Endothelial cell of umbilical vein (primary cell): ENCODE measurements at regions not wholly inside any gene's neighbourhood (a gene's known extent, or its start where the extent isn't known, plus 50 kb on each side); places are given as distances from the start of the nearest gene placed in this dataset.

Experiments used
- BruUV-seq: library from RNA; stranded (reverse); fragments of 400-500 nt; replicated peaks from 2 replicates; lab custom pipeline; 2021; lab: Mats Ljungman, UMichigan
- CTCF ChIA-PET: fragments of 300-600, 350-600 bp; sonication (Branson Sonifier 250); formaldehyde crosslinking; loops from one replicate; lab custom pipeline; 2021; ENCODE audit warnings: antibody characterized with exemption, inconsistent platforms; lab: Charles Lee
- POLR2A ChIA-PET: fragments of 300-600, 350-600 bp; sonication (Branson Sonifier 250); formaldehyde crosslinking; loops from one replicate; lab custom pipeline; 2021; ENCODE audit warnings: antibody characterized with exemption, inconsistent platforms; lab: Charles Lee
- DNase-seq: peaks from one replicate; pipeline ENCODE4 v3.0.0-alpha.2; 2011; ENCODE audit warnings: low read depth, low spot score
- FAIRE-seq: peaks from 2 replicates; lab custom pipeline; 2011; peaks lifted over from hg19 to GRCh38; lab: Jason Lieb, UNC
- H2AFZ ChIP-seq: 2 replicates; pipeline ENCODE4 v1.6.0; 2012; ENCODE audit warnings: low read depth, low read length, control low read depth, inconsistent platforms
- H3K27ac ChIP-seq: 2 replicates; pipeline ENCODE4 v1.5.1; 2011; ENCODE audit warnings: low read depth, mild to moderate bottlenecking, control low read depth, low read length, moderate library complexity; ENCODE audit not compliant: insufficient read depth
- H3K27me3 ChIP-seq, 2 experiments: 2 replicates each; pipeline versions ENCODE4 v1.6.0 to v1.6.1; 2011; ENCODE audit warnings: low read length in 2 of 2, mixed read lengths in 1 of 2; ENCODE audit not compliant: control insufficient read depth in 2 of 2, insufficient read depth in 2 of 2
- H3K36me3 ChIP-seq, 2 experiments: 2 replicates in 1 of 2; 3 replicates in 1 of 2; pipeline ENCODE4 v1.5.1; 2011; ENCODE audit warnings: low read length in 2 of 2, mild to moderate bottlenecking in 1 of 2, moderate library complexity in 1 of 2; ENCODE audit not compliant: control insufficient read depth in 2 of 2, insufficient read depth in 2 of 2; ENCODE audit errors: extremely low read depth in 1 of 2
- H3K4me1 ChIP-seq: 3 replicates; pipeline ENCODE4 v1.5.1; 2011; ENCODE audit warnings: mild to moderate bottlenecking, low read length; ENCODE audit not compliant: control insufficient read depth, insufficient read depth; ENCODE audit errors: extremely low read depth
- H3K4me2 ChIP-seq: 2 replicates; pipeline ENCODE4 v1.6.1; 2011; ENCODE audit warnings: low read length, control low read depth, mixed read lengths; ENCODE audit not compliant: insufficient read depth
- H3K4me3 ChIP-seq, 3 experiments: fragments of 200-600 bp in 1 of 3; sonication (generic), shearing (Covaris generic) in 1 of 3; replicated peaks in 1 of 3; 2 replicates each; pipeline ENCODE4 v1.5.1; 2011 to 2016; ENCODE audit warnings: control low read depth in 3 of 3, low read length in 3 of 3, mild to moderate bottlenecking in 2 of 3, inconsistent platforms in 1 of 3, low read depth in 1 of 3, moderate library complexity in 1 of 3; ENCODE audit not compliant: insufficient read depth in 1 of 3
- H3K79me2 ChIP-seq: 2 replicates; pipeline ENCODE4 v1.6.0; 2012; ENCODE audit warnings: low read length, inconsistent platforms; ENCODE audit not compliant: control insufficient read depth, insufficient read depth
- H3K9ac ChIP-seq: replicated peaks from 2 replicates; pipeline ENCODE3; 2011; ENCODE audit warnings: low read length, control low read depth; ENCODE audit not compliant: insufficient read depth; ENCODE audit errors: extremely low read depth
- H3K9me1 ChIP-seq: replicated peaks from 3 replicates; pipeline ENCODE4 v1.6.0; 2011; ENCODE audit warnings: mild to moderate bottlenecking, low read length; ENCODE audit not compliant: control insufficient read depth, insufficient read depth; ENCODE audit errors: extremely low read depth
- H3K9me3 ChIP-seq: replicated peaks from 2 replicates; pipeline ENCODE4 v1.5.1; 2012; ENCODE audit warnings: low read length, inconsistent platforms; ENCODE audit not compliant: control insufficient read depth, insufficient read depth
- H4K20me1 ChIP-seq: replicated peaks from 2 replicates; pipeline ENCODE3; 2011; ENCODE audit warnings: mild to moderate bottlenecking, low read length; ENCODE audit not compliant: control insufficient read depth, insufficient read depth; ENCODE audit errors: extremely low read depth
- CTCF ChIP-seq, 2 donors: IDR thresholded peaks; 1 replicate in 1 of 2; 2 replicates in 1 of 2; pipeline ENCODE4 v1.5.1; 2011; ENCODE audit warnings: low read length in 2 of 2, mild to moderate bottlenecking in 2 of 2, moderate library complexity in 2 of 2, control low read depth in 1 of 2, inconsistent platforms in 1 of 2, low read depth in 1 of 2; ENCODE audit not compliant: insufficient read depth in 1 of 2; ENCODE audit errors: extremely low read depth in 1 of 2
- FOS ChIP-seq: IDR thresholded peaks from 2 replicates; pipeline ENCODE4 v1.6.1; 2011; ENCODE audit warnings: mild to moderate bottlenecking, low read length, moderate library complexity, borderline replicate concordance; ENCODE audit not compliant: insufficient read depth
- GATA2 ChIP-seq: IDR thresholded peaks from 2 replicates; pipeline ENCODE4 v1.7.0; 2011; ENCODE audit warnings: low read depth, mild to moderate bottlenecking, moderate library complexity, mixed read lengths, low read length; ENCODE audit not compliant: insufficient read length, insufficient read depth
- JUN ChIP-seq: IDR thresholded peaks from 2 replicates; pipeline ENCODE4 v1.6.1; 2011; ENCODE audit warnings: borderline replicate concordance, low read depth; ENCODE audit not compliant: insufficient read length, insufficient read depth
- MAX ChIP-seq: IDR thresholded peaks from 2 replicates; pipeline ENCODE4 v1.6.1; 2011; ENCODE audit not compliant: insufficient read depth, insufficient read length
- POLR2A ChIP-seq: IDR thresholded peaks from 2 replicates; pipeline ENCODE4 v1.6.1; 2012; ENCODE audit warnings: low read depth, mild to moderate bottlenecking, control low read depth, low read length
- POLR2AphosphoS5 ChIP-seq: IDR thresholded peaks from 2 replicates; pipeline ENCODE4 v1.6.1; 2012; ENCODE audit warnings: low read depth, mild to moderate bottlenecking, control low read depth, low read length, moderate library complexity; ENCODE audit not compliant: insufficient read depth
- dilution Hi-C: fragments of 300-500 bp; cut with MboI; formaldehyde crosslinking; loops from one replicate; pipeline ENCODE4 v1.15.0; 2019; ENCODE audit warnings: low sequenced_read_pairs; ENCODE audit not compliant: extremely low pct_ligation_motif_present
- intact Hi-C: fragments of 100-400 bp; cut with micrococcal nuclease; formaldehyde crosslinking; loops from one replicate; pipeline ENCODE4 v1.10.0; 2022

- Histone ChIP-seq H3K27me3 (no peaks in the 10 kb centered on the region), H3K9me3 (no peaks in the 10 kb centered on the region), H4K20me1 (no peaks in the 10 kb centered on the region), H3K4me3 (no peak overlapping the region), H3K4me1 (no peaks in the 10 kb centered on the region), H3K79me2 (no peaks in the 10 kb centered on the region), H3K27ac (no peak overlapping the region), H3K9me1 (no peaks in the 10 kb centered on the region), H3K36me3 (no peaks in the 10 kb centered on the region), H3K4me2 (no peak overlapping the region), H2AFZ (no peak overlapping the region), H3K9ac (no peak overlapping the region)
- intact Hi-C loops (no loop called here), dilution Hi-C loops (no loop called here)
- TF ChIP-seq POLR2A (no peak), MAX (no peak), FOS (no peak), CTCF (IDR thresholded peaks at IDR 0.05; ENCODE audit: extremely low read depth in 1 of 2, insufficient read depth in 1 of 2, low read depth in 1 of 2, low read length in 2 of 2) (no peak), POLR2AphosphoS5 (no peak), JUN (no peak), GATA2 (no peak)
- CTCF ChIA-PET: no interaction called here
- FAIRE-seq: no peak
- POLR2A ChIA-PET: no interaction called here
- BruUV-seq: no TSS peak
- DNase-seq: no peak
Observed at GRCh38 chrX:78571849-78572248, 87.3 kb downstream of the RTL3 start.
